HepG2 (cell line): ENCODE measurements at regions not wholly inside any gene's neighbourhood (a gene's known extent, or its start where the extent isn't known, plus 50 kb on each side); places are given as distances from the start of the nearest gene placed in this dataset.
A peak's percentile ranks its signal among the peaks of the same experiment; 100 is the strongest.

ENCODE experiments used
- E2F1 ChIP-seq: sonication (generic); formaldehyde crosslinking; IDR thresholded peaks from 2 replicates; pipeline ENCODE4 v1.5.0; 2020; ENCODE audit warnings: missing genetic modification reagents
- HOXA9 ChIP-seq: sonication (generic); formaldehyde crosslinking; IDR thresholded peaks from 2 replicates; pipeline ENCODE4 v1.8.1; 2022; ENCODE audit warnings: missing genetic modification reagents, mild to moderate bottlenecking, moderate library complexity, borderline replicate concordance
- IRF2 ChIP-seq: IDR thresholded peaks from 2 replicates; pipeline ENCODE4 v1.6.1; 2018; ENCODE audit warnings: missing genetic modification reagents, missing compliant biosample characterization
- MEIS1 ChIP-seq: sonication (generic); formaldehyde crosslinking; IDR thresholded peaks from 2 replicates; pipeline ENCODE4 v1.9.0; 2021; ENCODE audit warnings: mild to moderate bottlenecking, missing genetic modification reagents, moderate library complexity, borderline replicate concordance
- MTA3 ChIP-seq: sonication (generic); formaldehyde crosslinking; IDR thresholded peaks from 2 replicates; pipeline ENCODE4 v1.4.0; 2020; ENCODE audit warnings: missing genetic modification reagents
- ZBTB25 ChIP-seq: IDR thresholded peaks from 2 replicates; pipeline ENCODE4 v1.6.1; 2018; ENCODE audit warnings: missing genetic modification reagents
- ZBTB26 ChIP-seq: IDR thresholded peaks from 2 replicates; pipeline ENCODE4 v1.6.1; 2016; ENCODE audit warnings: missing compliant biosample characterization, missing genetic modification reagents, borderline replicate concordance
- ZNF142 ChIP-seq: sonication (generic); formaldehyde crosslinking; IDR thresholded peaks from 2 replicates; pipeline ENCODE4 v1.4.0; 2020; ENCODE audit warnings: missing genetic modification reagents
- ZNF574 ChIP-seq: sonication (generic); formaldehyde crosslinking; IDR thresholded peaks from 2 replicates; pipeline ENCODE4 v1.4.0; 2020; ENCODE audit warnings: missing genetic modification reagents
- ZNF687 ChIP-seq: sonication (generic); formaldehyde crosslinking; IDR thresholded peaks from 2 replicates; pipeline ENCODE4 v1.5.1; 2020; ENCODE audit warnings: mild to moderate bottlenecking, missing genetic modification reagents, moderate library complexity

GRCh38 chr9:113657765-113658544 is 194.4 kb downstream of the RGS3 start (continued):
- TF ChIP-seq ZNF574 (CRISPR knock-in tag) (0 out of 2 replicates have a peak, but pooled peaks have one; percentile 19), HOXA9 (CRISPR knock-in tag) (0 out of 2 replicates have a peak, but pooled peaks have one; percentile 39), MEIS1 (CRISPR knock-in tag) (no peak), E2F1 (CRISPR knock-in tag) (no peak), MTA3 (CRISPR knock-in tag) (no peak), ZNF687 (CRISPR knock-in tag) (peak; percentile 8; the same call in 1 of the 2 replicates), ZBTB25 (CRISPR knock-in tag) (no peak), ZBTB26 (CRISPR knock-in tag) (0 out of 2 replicates have a peak, but pooled peaks have one; percentile 40), ZNF142 (CRISPR knock-in tag) (no peak), IRF2 (CRISPR knock-in tag) (0 out of 2 replicates have a peak, but pooled peaks have one; percentile 42)
